Large intestine (tissue), 3 donors: ENCODE measurements at regions not wholly inside any gene's neighbourhood (a gene's known extent, or its start where the extent isn't known, plus 50 kb on each side); places are given as distances from the start of the nearest gene placed in this dataset.

Source experiments
- DNase-seq, 2 donors: peaks; one replicate each; pipeline versions ENCODE4 v3.0.0 to v3.0.0-alpha.2; 2013
- H3K27ac ChIP-seq: one replicate; pipeline ENCODE4 v1.5.1; 2013; ENCODE audit warnings: low read length
- H3K27me3 ChIP-seq: 2 replicates; pipeline ENCODE4 v1.6.1; 2013; ENCODE audit warnings: low read length; ENCODE audit not compliant: control insufficient read depth, insufficient read depth
- H3K36me3 ChIP-seq: 2 replicates; pipeline ENCODE4 v1.6.1; 2013; ENCODE audit warnings: low read length; ENCODE audit not compliant: control insufficient read depth, insufficient read depth
- H3K4me1 ChIP-seq: one replicate; pipeline ENCODE4 v1.6.1; 2013; ENCODE audit warnings: low read length; ENCODE audit not compliant: control insufficient read depth, insufficient read depth
- H3K4me3 ChIP-seq: one replicate; pipeline ENCODE4 v1.5.1; 2013; ENCODE audit warnings: low read length
- H3K9me3 ChIP-seq: one replicate; pipeline ENCODE4 v1.6.1; 2013; ENCODE audit warnings: mild to moderate bottlenecking, low read depth, low read length, moderate library complexity; ENCODE audit not compliant: control insufficient read depth
- WGBS: methylation state at CpG from one replicate; pipeline ENCODE4 v1.1.5; 2013; ENCODE audit warnings: low lambda C conversion rate; ENCODE audit not compliant: insufficient coverage; 5-methylcytosine and 5-hydroxymethylcytosine counted together

GRCh38 chr18:38898167-38898566, 1332.6 kb upstream of the CELF4 start:
- Histone ChIP-seq H3K27ac (no peak overlapping the region), H3K9me3 (no peaks in the 10 kb centered on the region), H3K4me3 (no peak overlapping the region), H3K4me1 (no peaks in the 10 kb centered on the region), H3K27me3 (no peaks in the 10 kb centered on the region), H3K36me3 (no peaks in the 10 kb centered on the region)
- 100% methylated on average over 1 of the region's 3 CpGs for WGBS
- no peak for DNase-seq

DNA sequence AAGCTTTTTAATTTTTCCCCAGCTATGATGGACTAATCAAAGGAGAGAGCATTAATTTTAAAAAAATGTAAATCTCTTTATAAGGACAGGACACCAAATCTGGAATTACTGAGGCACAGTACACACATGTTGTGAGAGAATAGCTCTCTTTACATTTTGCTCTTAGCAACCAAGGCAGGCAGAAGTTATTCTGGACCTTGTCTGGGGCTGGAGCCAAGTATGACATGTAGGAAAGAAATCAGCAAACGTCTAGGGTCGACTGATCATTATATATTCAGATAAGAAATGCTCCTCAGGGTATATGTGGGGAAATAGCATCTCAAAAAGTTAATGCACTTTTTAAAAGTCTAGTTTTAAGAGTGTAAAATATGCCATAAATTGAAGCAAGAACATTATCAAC, 1330.0 kb upstream of the CELF4 start:
- H3K27ac ChIP-seq = no peak overlapping the region
- H3K4me3 ChIP-seq = no peak overlapping the region
- H3K4me1 ChIP-seq = no peaks in the 10 kb centered on the region
- no CpG with 5 or more reads among the region's 2 CpGs for WGBS
- no peaks in the 10 kb centered on the region for H3K9me3 ChIP-seq
- no peak for DNase-seq
- H3K36me3 ChIP-seq = no peaks in the 10 kb centered on the region
- H3K27me3 ChIP-seq = no peaks in the 10 kb centered on the region

- no peak overlapping the region for H3K4me3 ChIP-seq
- no peak overlapping the region for H3K27ac ChIP-seq
- no peaks in the 10 kb centered on the region for H3K4me1 ChIP-seq
- no peak for DNase-seq
- no peaks in the 10 kb centered on the region for H3K9me3 ChIP-seq
- H3K27me3 ChIP-seq = no peaks in the 10 kb centered on the region
- no CpG with 5 or more reads among the region's 2 CpGs for WGBS
- no peaks in the 10 kb centered on the region for H3K36me3 ChIP-seq
Observed at GRCh38 chr18:38887671-38888020, 1322.0 kb upstream of the CELF4 start.

DNA sequence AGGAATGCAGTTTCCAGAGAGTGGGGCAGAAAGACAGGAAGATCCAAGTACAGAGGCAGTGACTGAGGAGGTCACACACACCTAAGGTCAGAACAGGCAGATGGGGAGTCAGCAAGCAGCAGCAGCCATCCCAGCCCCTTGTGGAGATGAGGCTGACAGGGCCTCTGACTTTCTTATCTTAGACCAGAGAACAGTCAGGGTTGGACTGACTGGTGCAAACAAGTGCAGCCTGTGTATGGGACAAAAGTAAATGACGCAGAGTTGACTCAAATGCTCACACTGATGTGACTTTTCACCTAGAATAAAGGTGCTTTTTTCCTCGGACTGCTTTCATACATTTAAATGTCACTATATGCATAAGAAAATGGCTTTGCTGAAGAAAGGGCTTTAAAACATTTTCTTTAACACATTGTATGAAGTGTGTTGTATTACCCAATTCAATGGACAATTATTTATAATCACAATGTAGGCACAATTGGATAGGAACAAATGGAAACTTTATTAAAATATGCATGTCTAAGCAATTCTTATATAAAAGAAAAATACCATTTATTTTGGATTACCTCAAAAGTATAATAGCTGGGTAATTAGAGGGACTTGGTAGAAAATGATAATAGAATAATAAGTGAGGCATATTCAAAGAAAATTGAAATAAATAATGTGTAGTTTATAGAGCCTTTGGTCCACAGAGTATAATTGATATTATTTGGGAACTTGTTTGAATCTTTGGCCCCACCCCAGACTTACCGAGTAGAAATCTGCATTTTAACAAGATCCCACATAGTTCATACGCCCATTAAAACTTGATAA, 1321.5 kb upstream of the CELF4 start:
- H3K4me3 ChIP-seq = no peak overlapping the region
- no peaks in the 10 kb centered on the region for H3K27me3 ChIP-seq
- H3K9me3 ChIP-seq = no peaks in the 10 kb centered on the region
- H3K27ac ChIP-seq = no peak overlapping the region
- H3K36me3 ChIP-seq = no peaks in the 10 kb centered on the region
- no peaks in the 10 kb centered on the region for H3K4me1 ChIP-seq
- DNase-seq = no peak
- no CpG with 5 or more reads among the region's 4 CpGs for WGBS

- Histone ChIP-seq H3K4me3 (no peak overlapping the region), H3K27ac (no peak overlapping the region), H3K9me3 (peaks cover 2% of the 10 kb centered on the region), H3K36me3 (no peaks in the 10 kb centered on the region), H3K4me1 (no peaks in the 10 kb centered on the region), H3K27me3 (no peaks in the 10 kb centered on the region)
- WGBS = no CpG with 5 or more reads among the region's 2 CpGs
- DNase-seq = no peak
Observed at GRCh38 chr18:38886235-38886634, 1320.6 kb upstream of the CELF4 start.

DNA sequence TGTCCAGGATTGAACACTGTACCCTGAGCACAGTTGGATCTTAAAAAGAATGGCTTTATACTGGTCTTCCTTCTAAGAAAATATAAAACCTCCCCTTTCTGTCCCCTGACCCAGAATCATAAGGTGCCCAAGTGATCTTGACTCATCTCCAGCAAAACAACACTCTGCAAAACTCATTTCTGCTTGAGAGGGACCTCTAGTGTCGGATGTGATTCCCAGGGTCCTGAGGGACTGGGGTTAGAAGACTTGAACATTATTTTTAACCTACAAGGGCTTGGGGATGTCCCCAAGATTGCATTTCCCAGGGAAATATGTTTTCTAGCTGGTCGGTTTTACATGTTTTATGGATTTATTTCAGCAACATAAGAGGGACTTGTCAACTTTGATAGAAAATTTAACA, 1318.5 kb upstream of the CELF4 start:
- 67% methylated on average over 1 of the region's 2 CpGs for WGBS
- no peaks in the 10 kb centered on the region for H3K36me3 ChIP-seq
- DNase-seq = no peak
- H3K4me1 ChIP-seq = no peaks in the 10 kb centered on the region
- peaks cover 2% of the 10 kb centered on the region for H3K9me3 ChIP-seq
- H3K4me3 ChIP-seq = no peak overlapping the region
- H3K27me3 ChIP-seq = no peaks in the 10 kb centered on the region
- H3K27ac ChIP-seq = no peak overlapping the region

DNA sequence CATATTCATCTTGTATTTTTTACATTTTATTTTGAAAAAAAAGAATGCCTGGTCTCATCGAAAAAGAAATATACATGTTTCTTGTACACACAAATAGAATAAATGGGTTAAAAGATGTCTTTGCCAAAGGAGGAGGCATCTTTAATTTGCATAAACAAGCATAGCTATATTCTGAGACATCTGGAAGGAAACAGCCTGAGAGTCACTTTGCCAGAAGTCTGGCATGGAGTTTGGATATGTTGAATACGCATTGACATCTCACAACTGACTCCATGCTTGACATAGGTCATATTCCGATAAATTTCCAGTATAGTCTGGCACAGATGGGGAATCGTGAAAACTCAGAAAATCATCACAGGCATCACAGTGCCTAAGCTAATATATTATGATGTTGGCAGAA, 1317.5 kb upstream of the CELF4 start:
- H3K9me3 ChIP-seq = peaks cover 2% of the 10 kb centered on the region
- H3K36me3 ChIP-seq = no peaks in the 10 kb centered on the region
- H3K27me3 ChIP-seq = no peaks in the 10 kb centered on the region
- no peak for DNase-seq
- no peaks in the 10 kb centered on the region for H3K4me1 ChIP-seq
- WGBS = 90% methylated on average over 2 of the region's 4 CpGs
- H3K4me3 ChIP-seq = no peak overlapping the region
- no peak overlapping the region for H3K27ac ChIP-seq

DNA sequence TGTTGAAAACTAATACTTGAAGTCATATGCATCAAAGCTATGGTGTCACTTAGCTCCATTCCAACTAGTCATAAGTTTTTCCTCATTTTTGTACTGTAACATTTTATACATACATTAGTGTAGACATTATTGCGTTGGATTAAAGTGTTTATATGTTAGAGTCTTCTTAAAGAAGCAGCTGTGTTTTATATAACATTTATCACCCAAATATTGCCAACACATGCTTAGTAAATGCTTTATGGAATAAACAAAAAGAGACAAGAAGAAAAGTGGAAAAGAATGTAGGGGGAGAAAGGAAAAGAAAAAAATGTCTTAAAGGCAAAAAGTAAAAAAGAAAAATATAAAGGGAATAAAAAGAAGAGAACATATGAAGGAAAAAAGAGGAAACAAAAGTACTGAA, 1314.3 kb upstream of the CELF4 start:
- H3K27ac ChIP-seq = no peak overlapping the region
- H3K27me3 ChIP-seq = no peaks in the 10 kb centered on the region
- peaks cover 2% of the 10 kb centered on the region for H3K9me3 ChIP-seq
- H3K36me3 ChIP-seq = no peaks in the 10 kb centered on the region
- no peaks in the 10 kb centered on the region for H3K4me1 ChIP-seq
- H3K4me3 ChIP-seq = no peak overlapping the region
- no peak for DNase-seq
- WGBS = no CpG with 5 or more reads among the region's 1 CpG

DNA sequence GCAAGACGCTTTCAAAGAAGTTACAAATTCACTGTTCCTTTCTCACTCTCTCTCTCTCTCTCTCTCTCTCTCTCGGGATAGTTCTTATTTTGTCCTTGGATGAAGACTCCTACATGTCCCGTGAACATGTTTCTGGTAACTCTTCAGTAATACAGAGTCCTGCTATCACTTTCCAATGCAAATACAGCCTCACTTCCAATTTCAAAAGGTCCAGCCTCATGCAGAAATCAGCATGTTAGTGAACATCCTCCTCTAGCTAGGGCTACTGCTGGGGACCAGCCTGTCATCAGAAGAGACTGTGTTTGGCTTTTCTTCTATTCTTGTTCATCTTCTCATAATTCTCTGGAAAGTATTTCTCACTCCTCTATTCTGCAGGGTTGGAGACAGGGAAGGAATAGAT, 1306.7 kb upstream of the CELF4 start:
- no CpG with 5 or more reads among the region's 3 CpGs for WGBS
- Histone ChIP-seq H3K4me1 (no peaks in the 10 kb centered on the region), H3K4me3 (no peak overlapping the region), H3K36me3 (no peaks in the 10 kb centered on the region), H3K9me3 (no peaks in the 10 kb centered on the region), H3K27ac (no peak overlapping the region), H3K27me3 (no peaks in the 10 kb centered on the region)
- no peak for DNase-seq

DNA sequence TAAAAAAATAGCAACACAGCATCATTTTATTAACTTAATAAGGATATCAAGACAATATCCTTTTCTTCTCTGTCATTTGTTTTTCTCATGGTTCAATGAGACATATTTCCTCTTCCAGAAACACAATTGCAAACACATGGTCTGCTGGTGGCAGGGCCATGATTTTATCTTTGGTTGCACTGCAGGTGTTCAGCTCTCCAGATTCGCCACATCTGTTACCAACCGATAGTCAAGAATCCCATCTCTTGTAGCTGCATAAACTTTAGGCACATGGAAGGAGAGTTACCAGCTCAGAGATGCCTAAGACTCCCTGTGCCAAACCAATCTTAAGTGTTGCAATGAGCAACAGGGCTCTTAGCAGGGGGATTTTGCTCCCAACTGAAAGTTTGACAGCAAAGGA, 1303.2 kb upstream of the CELF4 start:
- no peak overlapping the region for H3K4me3 ChIP-seq
- no peaks in the 10 kb centered on the region for H3K9me3 ChIP-seq
- no peaks in the 10 kb centered on the region for H3K36me3 ChIP-seq
- no peak for DNase-seq
- WGBS = no CpG with 5 or more reads among the region's 2 CpGs
- H3K27me3 ChIP-seq = no peaks in the 10 kb centered on the region
- no peak overlapping the region for H3K27ac ChIP-seq
- no peaks in the 10 kb centered on the region for H3K4me1 ChIP-seq

- H3K27ac ChIP-seq = no peak overlapping the region
- 100% methylated on average over 2 of the region's 2 CpGs for WGBS
Observed at GRCh38 chr18:38867680-38868079, 1302.1 kb upstream of the CELF4 start.

More at GRCh38 chr18:38867680-38868079, 1302.1 kb upstream of the CELF4 start:
- no peaks in the 10 kb centered on the region for H3K9me3 ChIP-seq
- DNase-seq = no peak
- H3K4me3 ChIP-seq = no peak overlapping the region
- no peaks in the 10 kb centered on the region for H3K36me3 ChIP-seq
- H3K27me3 ChIP-seq = no peaks in the 10 kb centered on the region
- no peaks in the 10 kb centered on the region for H3K4me1 ChIP-seq
